BJ (cell line): ENCODE measurements at regions not wholly inside any gene's neighbourhood (a gene's known extent, or its start where the extent isn't known, plus 50 kb on each side); places are given as distances from the start of the nearest gene placed in this dataset.

Source experiments
- CTCF ChIA-PET: fragments of 350-600 bp; formaldehyde crosslinking; extraction: SDS; loops from one replicate; lab custom pipeline; 2021; ENCODE audit warnings: antibody characterized with exemption, inconsistent platforms; lab: Yijun Ruan, JAX
- POLR2A ChIA-PET: fragments of 300-600 bp; sonication (Branson Sonifier 250); formaldehyde crosslinking; extraction: SDS; loops from one replicate; lab custom pipeline; 2021; ENCODE audit warnings: antibody characterized with exemption; lab: Charles Lee
- DNase-seq: peaks from one replicate; pipeline ENCODE4 v3.0.0-alpha.2; 2011; ENCODE audit warnings: low read depth
- H3K27me3 ChIP-seq: 2 replicates; pipeline ENCODE4 v1.6.0; 2011; ENCODE audit warnings: low read length; ENCODE audit not compliant: control insufficient read depth, insufficient read depth
- H3K36me3 ChIP-seq: 2 replicates; pipeline ENCODE4 v1.5.1; 2011; ENCODE audit warnings: low read length; ENCODE audit not compliant: control insufficient read depth, insufficient read depth
- H3K4me3 ChIP-seq: 2 replicates; pipeline ENCODE4 v1.5.1; 2011; ENCODE audit warnings: low read depth, mild to moderate bottlenecking, control low read depth, low read length
- TF ChIP-seq, protein P1 (sequence below): IDR thresholded peaks from 2 replicates; pipeline ENCODE4 v1.5.1; 2011; ENCODE audit warnings: low read depth, mild to moderate bottlenecking, control low read depth, inconsistent platforms, low read length, moderate library complexity; ENCODE audit not compliant: insufficient read depth

DNA sequence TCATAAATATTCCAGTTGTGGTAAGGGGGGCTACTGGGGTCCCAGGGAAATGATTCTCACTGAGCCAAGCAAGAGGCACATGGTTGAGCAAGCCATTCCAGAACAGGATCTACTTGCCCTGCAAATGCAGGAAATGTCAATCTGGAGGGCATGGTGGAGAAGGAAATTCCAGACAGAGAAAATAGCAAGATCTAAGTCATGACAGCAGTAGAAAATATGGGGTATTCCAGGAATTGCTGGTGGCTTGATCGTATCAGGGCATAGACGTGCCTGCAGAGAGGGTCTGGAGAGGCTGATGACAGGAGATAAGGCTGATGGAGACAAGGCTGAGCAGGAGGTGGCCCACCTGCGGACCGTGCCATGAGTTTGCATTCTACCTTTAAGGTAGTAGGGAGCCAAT lies 566.3 kb upstream of the CADM1 start:
- TF ChIP-seq, protein P1, sequence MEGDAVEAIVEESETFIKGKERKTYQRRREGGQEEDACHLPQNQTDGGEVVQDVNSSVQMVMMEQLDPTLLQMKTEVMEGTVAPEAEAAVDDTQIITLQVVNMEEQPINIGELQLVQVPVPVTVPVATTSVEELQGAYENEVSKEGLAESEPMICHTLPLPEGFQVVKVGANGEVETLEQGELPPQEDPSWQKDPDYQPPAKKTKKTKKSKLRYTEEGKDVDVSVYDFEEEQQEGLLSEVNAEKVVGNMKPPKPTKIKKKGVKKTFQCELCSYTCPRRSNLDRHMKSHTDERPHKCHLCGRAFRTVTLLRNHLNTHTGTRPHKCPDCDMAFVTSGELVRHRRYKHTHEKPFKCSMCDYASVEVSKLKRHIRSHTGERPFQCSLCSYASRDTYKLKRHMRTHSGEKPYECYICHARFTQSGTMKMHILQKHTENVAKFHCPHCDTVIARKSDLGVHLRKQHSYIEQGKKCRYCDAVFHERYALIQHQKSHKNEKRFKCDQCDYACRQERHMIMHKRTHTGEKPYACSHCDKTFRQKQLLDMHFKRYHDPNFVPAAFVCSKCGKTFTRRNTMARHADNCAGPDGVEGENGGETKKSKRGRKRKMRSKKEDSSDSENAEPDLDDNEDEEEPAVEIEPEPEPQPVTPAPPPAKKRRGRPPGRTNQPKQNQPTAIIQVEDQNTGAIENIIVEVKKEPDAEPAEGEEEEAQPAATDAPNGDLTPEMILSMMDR, result no peak
- ChIA-PET POLR2A (no interaction called here), CTCF (no interaction called here)
- Histone ChIP-seq H3K4me3 (no peak overlapping the region), H3K27me3 (no peaks in the 10 kb centered on the region), H3K36me3 (no peaks in the 10 kb centered on the region)
- DNase-seq, result no peak

DNA sequence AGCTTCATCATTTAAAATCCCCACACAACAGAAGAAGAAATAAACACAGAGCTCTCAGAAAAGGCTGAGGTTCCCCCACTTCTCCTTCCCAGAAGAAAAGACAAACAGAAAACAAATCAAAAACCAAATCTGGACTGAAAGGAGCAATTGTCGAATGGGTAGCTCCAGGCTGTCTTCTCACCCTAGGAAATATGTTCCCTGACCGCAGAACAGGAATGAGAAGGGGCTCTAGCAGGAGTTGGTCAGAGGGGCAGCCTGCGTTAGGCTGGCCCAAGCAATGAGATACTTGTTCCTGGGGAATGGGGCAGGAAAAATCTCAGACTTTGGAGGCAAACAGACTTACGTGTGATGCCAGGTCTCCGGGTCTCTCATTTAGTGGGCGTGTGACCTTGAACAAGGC lies 562.6 kb upstream of the CADM1 start:
- H3K4me3 ChIP-seq, result no peak overlapping the region
- no peaks in the 10 kb centered on the region for H3K27me3 ChIP-seq
- TF ChIP-seq, protein P1, result no peak
- no peaks in the 10 kb centered on the region for H3K36me3 ChIP-seq
- no peak for DNase-seq
- POLR2A ChIA-PET, result no interaction called here
- CTCF ChIA-PET, result no interaction called here

DNA sequence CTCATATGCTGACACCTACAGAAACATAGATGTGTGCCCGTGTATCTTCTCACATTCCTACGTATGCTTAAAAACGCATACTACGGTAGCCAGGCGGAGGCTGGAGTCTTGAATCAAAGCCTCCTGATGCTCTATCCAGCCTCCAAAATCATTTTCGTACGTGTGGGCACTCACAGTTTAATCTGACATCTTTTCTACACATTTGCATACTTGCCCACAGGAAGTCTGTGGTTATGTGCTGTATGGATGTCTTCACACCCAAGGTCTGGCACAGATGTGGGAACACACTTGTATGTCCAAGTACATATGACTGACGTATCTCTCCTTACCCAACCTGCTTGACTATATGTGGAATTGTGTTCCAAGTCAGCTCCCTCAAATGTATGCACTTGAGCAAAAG lies 561.8 kb upstream of the CADM1 start:
- H3K36me3 ChIP-seq, result no peaks in the 10 kb centered on the region
- H3K4me3 ChIP-seq, result no peak overlapping the region
- no peaks in the 10 kb centered on the region for H3K27me3 ChIP-seq
- no peak for DNase-seq
- TF ChIP-seq, protein P1, result no peak
- ChIA-PET CTCF (no interaction called here), POLR2A (no interaction called here)

DNA sequence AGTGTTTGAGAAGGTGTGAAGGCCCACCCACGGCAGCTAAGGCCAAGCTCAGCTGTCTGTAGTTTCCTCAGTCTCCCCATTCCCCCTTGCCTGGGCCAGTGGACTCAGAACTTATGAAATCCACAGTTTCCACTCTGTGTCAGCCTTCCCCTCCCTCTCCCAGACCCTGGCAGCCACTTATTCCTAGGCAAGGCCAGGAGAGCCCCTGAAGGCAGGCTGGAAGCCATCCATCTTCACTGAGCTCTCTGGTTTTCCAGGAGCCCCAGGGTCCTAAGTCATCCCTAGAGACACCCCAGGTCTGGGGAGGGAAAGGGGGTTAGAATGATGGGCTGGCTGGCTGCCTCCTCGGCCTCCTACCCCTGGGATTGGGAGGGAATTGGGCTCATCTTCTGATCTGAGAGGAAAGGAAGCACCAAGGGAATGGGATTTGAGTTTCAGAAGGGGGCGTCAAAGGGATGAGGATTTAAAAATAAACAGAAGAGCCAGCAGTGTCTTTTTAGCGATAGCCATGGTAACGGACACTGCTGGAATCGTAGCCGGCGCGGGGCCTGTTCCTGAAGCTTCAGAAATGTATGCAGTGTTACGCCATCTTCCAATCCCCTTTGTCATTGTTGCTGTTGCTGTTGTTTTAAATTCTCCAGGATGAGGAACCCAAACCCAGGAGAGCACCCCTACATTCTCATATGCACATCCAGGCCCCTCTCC lies 561.1 kb upstream of the CADM1 start:
- Histone ChIP-seq H3K27me3 (no peaks in the 10 kb centered on the region), H3K4me3 (no peak overlapping the region), H3K36me3 (no peaks in the 10 kb centered on the region)
- DNase-seq, result no peak
- ChIA-PET CTCF (no interaction called here), POLR2A (no interaction called here)
- TF ChIP-seq, protein P1, result no peak

DNA sequence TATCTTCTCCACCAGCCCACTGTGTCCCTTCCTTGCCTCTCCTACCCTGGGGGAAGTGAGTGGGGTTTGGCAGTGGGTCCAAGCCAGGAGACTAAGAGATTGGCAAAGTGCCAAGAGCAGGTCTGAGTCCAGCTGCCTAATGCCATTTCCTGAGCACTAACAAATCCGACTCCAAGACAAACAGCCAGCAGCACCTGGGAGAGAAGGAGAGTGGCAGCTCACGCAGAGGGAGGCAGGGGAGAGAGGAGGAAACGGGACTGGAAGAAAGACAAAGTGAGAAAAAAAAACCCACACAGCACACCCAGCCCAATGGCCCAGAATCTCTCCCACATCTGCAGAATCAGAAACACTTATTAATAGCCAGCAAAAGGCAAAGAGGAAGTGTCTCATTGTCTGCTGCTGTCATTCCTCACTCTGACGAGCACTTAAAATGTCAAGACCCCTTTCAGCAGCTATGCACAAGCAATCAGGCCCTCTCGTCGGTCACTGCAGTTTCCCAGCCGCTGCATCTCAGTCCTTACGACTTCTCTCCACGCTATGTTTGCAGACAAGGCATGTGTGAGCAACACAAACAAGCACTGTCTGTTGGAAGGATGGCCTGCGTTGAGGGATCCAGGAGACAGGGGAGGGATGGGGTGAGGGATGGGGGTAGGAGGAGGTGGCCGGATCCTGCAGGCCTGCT lies 558.4 kb upstream of the CADM1 start:
- ChIA-PET POLR2A (no interaction called here), CTCF (interaction anchor here (0.6 kb wide), 1 partner anchor 392 kb away, joined by 5 read pairs; no protein-coding TSS in a partner anchor)
- TF ChIP-seq, protein P1, result no peak
- no peak for DNase-seq
- Histone ChIP-seq H3K27me3 (no peaks in the 10 kb centered on the region), H3K4me3 (no peak overlapping the region), H3K36me3 (no peaks in the 10 kb centered on the region)
